Endothelial cell (in vitro differentiated cells): ENCODE measurements at regions not wholly inside any gene's neighbourhood (a gene's known extent, or its start where the extent isn't known, plus 50 kb on each side); places are given as distances from the start of the nearest gene placed in this dataset.
"Not testable (repeated sequence)": the region's sequence is repeated elsewhere in the genome, so short reads cannot be mapped to it uniquely, and the experiment has no call there.

Source experiments
- DNase-seq: peaks from one replicate; pipeline ENCODE4 v3.0.0; 2021; ENCODE audit warnings: low spot score
- H3K27ac Mint-ChIP-seq: one replicate; pipeline ENCODE4 v1.8.0; 2021; ENCODE audit warnings: mixed read lengths, inconsistent platforms; ENCODE audit not compliant: unreplicated experiment
- H3K27me3 Mint-ChIP-seq: one replicate; pipeline ENCODE4 v1.8.0; 2021; ENCODE audit warnings: mild to moderate bottlenecking, moderate library complexity, mixed read lengths, inconsistent platforms; ENCODE audit not compliant: unreplicated experiment
- H3K36me3 Mint-ChIP-seq: one replicate; pipeline ENCODE4 v1.8.0; 2021; ENCODE audit warnings: mild to moderate bottlenecking, low read depth, mixed read lengths, inconsistent platforms; ENCODE audit not compliant: unreplicated experiment
- H3K4me1 Mint-ChIP-seq: one replicate; pipeline ENCODE4 v1.8.0; 2021; ENCODE audit warnings: mild to moderate bottlenecking, mixed read lengths, inconsistent platforms; ENCODE audit not compliant: unreplicated experiment
- H3K4me3 Mint-ChIP-seq: one replicate; pipeline ENCODE4 v1.8.0; 2021; ENCODE audit warnings: mild to moderate bottlenecking, mixed read lengths, inconsistent platforms; ENCODE audit not compliant: unreplicated experiment
- H3K9me3 Mint-ChIP-seq: one replicate; pipeline ENCODE4 v1.8.0; 2021; ENCODE audit warnings: mixed read lengths, inconsistent platforms; ENCODE audit not compliant: unreplicated experiment
- CTCF ChIP-seq: fragments of 200-600 bp; sonication (generic); IDR thresholded peaks from one replicate; pipeline ENCODE4 v1.5.0; 2021; ENCODE audit warnings: antibody characterized with exemption; ENCODE audit not compliant: unreplicated experiment

GRCh38 chr5:86305050-86305449 is 312.7 kb upstream of the COX7C start:
- H3K4me1 Mint-ChIP-seq, H3K27me3 Mint-ChIP-seq, H3K27ac Mint-ChIP-seq, H3K9me3 Mint-ChIP-seq, H3K36me3 Mint-ChIP-seq, DNase-seq, H3K4me3 Mint-ChIP-seq: not testable (repeated sequence)
- peak; percentile 67 for TF ChIP-seq CTCF

- DNase-seq: no peak
- no peak for TF ChIP-seq CTCF
- Mint-ChIP-seq H3K27ac (no peak overlapping the region), H3K36me3 (no peaks in the 10 kb centered on the region), H3K4me1 (no peaks in the 10 kb centered on the region), H3K4me3 (no peak overlapping the region), H3K9me3 (no peaks in the 10 kb centered on the region), H3K27me3 (no peaks in the 10 kb centered on the region)
Measured at GRCh38 chr5:86314951-86315350, 302.8 kb upstream of the COX7C start.

- Mint-ChIP-seq H3K4me3 (no peak overlapping the region), H3K4me1 (peaks cover 2% of the 10 kb centered on the region), H3K9me3 (no peaks in the 10 kb centered on the region), H3K27ac (no peak overlapping the region), H3K27me3 (no peaks in the 10 kb centered on the region), H3K36me3 (no peaks in the 10 kb centered on the region)
- no peak for DNase-seq
- TF ChIP-seq CTCF: no peak
Measured at GRCh38 chr5:86320266-86320665, 297.5 kb upstream of the COX7C start.

- H3K9me3 Mint-ChIP-seq: no peaks in the 10 kb centered on the region
- H3K4me1 Mint-ChIP-seq: no peaks in the 10 kb centered on the region
- no peak for TF ChIP-seq CTCF
- DNase-seq: no peak
- no peaks in the 10 kb centered on the region for H3K36me3 Mint-ChIP-seq
- no peak overlapping the region for H3K4me3 Mint-ChIP-seq
- H3K27ac Mint-ChIP-seq: no peak overlapping the region
- H3K27me3 Mint-ChIP-seq: peaks cover 2% of the 10 kb centered on the region
Measured at GRCh38 chr5:86329318-86329717, 288.4 kb upstream of the COX7C start.

GRCh38 chr5:86330736-86331135 is 287.0 kb upstream of the COX7C start:
- no peak for TF ChIP-seq CTCF
- no peaks in the 10 kb centered on the region for H3K36me3 Mint-ChIP-seq

More at GRCh38 chr5:86330736-86331135, 287.0 kb upstream of the COX7C start:
- Mint-ChIP-seq H3K9me3 (no peaks in the 10 kb centered on the region), H3K4me3 (no peak overlapping the region), H3K27me3 (peaks cover 2% of the 10 kb centered on the region), H3K4me1 (no peaks in the 10 kb centered on the region), H3K27ac (no peak overlapping the region)
- no peak for DNase-seq
